HG02610 (cell line): ENCODE measurements at regions not wholly inside any gene's neighbourhood (a gene's known extent, or its start where the extent isn't known, plus 50 kb on each side); places are given as distances from the start of the nearest gene placed in this dataset.

ENCODE experiments used
- ATAC-seq: cut with Tn5 transposase; IDR thresholded peaks from one replicate; pipeline ENCODE4 v1.9.1; 2021; ENCODE audit warnings: mild to moderate bottlenecking, moderate library complexity; ENCODE audit not compliant: unreplicated experiment

GRCh38 chr11:27195837-27196202 is 155.2 kb downstream of the BBOX1 start:
- ATAC-seq, result no peak

- ATAC-seq, result no peak
These were observed 154.4 kb downstream of the BBOX1 start for GRCh38 chr11:27194976-27195375.

GRCh38 chr11:27193434-27194225 is 153.0 kb downstream of the BBOX1 start:
- ATAC-seq, result no peak

GRCh38 chr11:27192184-27192583 is 151.6 kb downstream of the BBOX1 start:
- ATAC-seq, result no peak

- ATAC-seq, result no peak
These were observed 151.0 kb downstream of the BBOX1 start for GRCh38 chr11:27191639-27192038.

GRCh38 chr11:27188696-27189095 is 148.1 kb downstream of the BBOX1 start:
- no peak for ATAC-seq

GRCh38 chr11:27187848-27188621 is 147.4 kb downstream of the BBOX1 start:
- ATAC-seq, result no peak

- no peak for ATAC-seq
These were observed 146.6 kb downstream of the BBOX1 start for GRCh38 chr11:27187075-27187847.

GRCh38 chr11:27186580-27186979 is 146.0 kb downstream of the BBOX1 start:
- no peak for ATAC-seq

GRCh38 chr11:27184458-27185312 is 144.1 kb downstream of the BBOX1 start:
- ATAC-seq, result no peak

GRCh38 chr11:27183672-27184457 is 143.2 kb downstream of the BBOX1 start:
- ATAC-seq, result no peak

GRCh38 chr11:27179334-27179733 is 138.7 kb downstream of the BBOX1 start:
- ATAC-seq, result no peak

- no peak for ATAC-seq
These were observed 138.2 kb downstream of the BBOX1 start for GRCh38 chr11:27178859-27179258.
